H9 (cell line): ENCODE measurements at regions not wholly inside any gene's neighbourhood (a gene's known extent, or its start where the extent isn't known, plus 50 kb on each side); places are given as distances from the start of the nearest gene placed in this dataset.

Source experiments
- DNase-seq: peaks from one replicate; pipeline ENCODE4 v3.0.0-alpha.2; 2017
- H2AFZ ChIP-seq: one replicate; pipeline ENCODE4 v1.6.1; 2013; ENCODE audit warnings: mild to moderate bottlenecking, low read length, control low read depth, moderate library complexity
- H2AK5ac ChIP-seq: 2 replicates; pipeline ENCODE4 v1.6.1; 2013; ENCODE audit warnings: low read length, control low read depth, mixed read lengths; ENCODE audit not compliant: insufficient read length
- H2BK120ac ChIP-seq: one replicate; pipeline ENCODE4 v1.6.1; 2013; ENCODE audit warnings: low read depth, mild to moderate bottlenecking, low read length, control low read depth, inconsistent platforms; ENCODE audit not compliant: poor library complexity, severe bottlenecking
- H2BK12ac ChIP-seq: 2 replicates; pipeline ENCODE4 v1.6.1; 2013; ENCODE audit warnings: low read length, control low read depth, mixed read lengths, low read depth; ENCODE audit not compliant: insufficient read length
- H2BK15ac ChIP-seq: 2 replicates; pipeline ENCODE4 v1.6.1; 2013; ENCODE audit warnings: low read depth, low read length, control low read depth
- H2BK20ac ChIP-seq: one replicate; pipeline ENCODE4 v1.6.1; 2013; ENCODE audit warnings: low read depth, mild to moderate bottlenecking, low read length, control low read depth, inconsistent platforms; ENCODE audit not compliant: poor library complexity, severe bottlenecking
- H2BK5ac ChIP-seq: 2 replicates; pipeline ENCODE4 v1.6.1; 2013; ENCODE audit warnings: low read length, control low read depth, mixed read lengths; ENCODE audit not compliant: insufficient read length
- H3K14ac ChIP-seq: 2 replicates; pipeline ENCODE4 v1.6.1; 2013; ENCODE audit warnings: low read length, control low read depth; ENCODE audit not compliant: insufficient read depth
- H3K18ac ChIP-seq: 2 replicates; pipeline ENCODE4 v1.6.1; 2013; ENCODE audit warnings: low read depth, mild to moderate bottlenecking, mixed read lengths, low read length, control low read depth; ENCODE audit not compliant: insufficient read length
- H3K23ac ChIP-seq: 2 replicates; pipeline ENCODE4 v1.6.1; 2013; ENCODE audit warnings: low read length, control low read depth, mixed read lengths, low read depth; ENCODE audit not compliant: insufficient read length
- H3K23me2 ChIP-seq: 2 replicates; pipeline ENCODE4 v1.6.1; 2013; ENCODE audit warnings: low read depth, mild to moderate bottlenecking, mixed read lengths, low read length, control low read depth; ENCODE audit not compliant: insufficient read length, poor library complexity, severe bottlenecking
- H3K27ac ChIP-seq: 2 replicates; pipeline ENCODE4 v1.5.1; 2013; ENCODE audit warnings: low read length, control low read depth, mixed read lengths, low read depth; ENCODE audit not compliant: insufficient read length
- H3K27me3 ChIP-seq: 2 replicates; pipeline ENCODE4 v1.6.1; 2013; ENCODE audit warnings: low read length, control low read depth, inconsistent platforms; ENCODE audit not compliant: insufficient read depth
- H3K4ac ChIP-seq: 2 replicates; pipeline ENCODE4 v1.6.1; 2013; ENCODE audit warnings: low read depth, mild to moderate bottlenecking, control low read depth, inconsistent platforms, low read length, moderate library complexity
- H3K4me1 ChIP-seq: 2 replicates; pipeline ENCODE4 v1.6.1; 2013; ENCODE audit warnings: low read length, control low read depth, inconsistent platforms; ENCODE audit not compliant: insufficient read depth
- H3K4me2 ChIP-seq: 2 replicates; pipeline ENCODE4 v1.6.1; 2013; ENCODE audit warnings: low read length, control low read depth, mixed read lengths; ENCODE audit not compliant: insufficient read length, insufficient read depth
- H3K56ac ChIP-seq: 2 replicates; pipeline ENCODE4 v1.6.1; 2013; ENCODE audit warnings: low read depth, mild to moderate bottlenecking, mixed read lengths, low read length, control low read depth; ENCODE audit not compliant: insufficient read length
- H3K79me1 ChIP-seq: 2 replicates; pipeline ENCODE4 v1.6.1; 2013; ENCODE audit warnings: low read depth, mild to moderate bottlenecking, moderate library complexity, low read length, control low read depth, inconsistent platforms; ENCODE audit not compliant: insufficient read depth, poor library complexity, severe bottlenecking
- H3K79me2 ChIP-seq: 2 replicates; pipeline ENCODE4 v1.6.1; 2013; ENCODE audit warnings: low read length, control low read depth, inconsistent platforms; ENCODE audit not compliant: insufficient read depth
- H3K9ac ChIP-seq: 2 replicates; pipeline ENCODE4 v1.6.1; 2013; ENCODE audit warnings: low read length, control low read depth, mixed read lengths; ENCODE audit not compliant: insufficient read length; ENCODE audit errors: extremely low read depth
- H3K9me3 ChIP-seq: one replicate; pipeline ENCODE4 v1.6.1; 2013; ENCODE audit warnings: low read depth, low read length, inconsistent platforms; ENCODE audit not compliant: control insufficient read depth
- H3T11ph ChIP-seq: one replicate; pipeline ENCODE4 v1.6.1; 2013; ENCODE audit warnings: mild to moderate bottlenecking, low read length, control low read depth, inconsistent platforms
- H4K20me1 ChIP-seq: one replicate; pipeline ENCODE4 v1.6.1; 2013; ENCODE audit not compliant: control insufficient read depth, insufficient read length, insufficient read depth
- H4K5ac ChIP-seq: 2 replicates; pipeline ENCODE4 v1.6.1; 2013; ENCODE audit warnings: low read depth, mild to moderate bottlenecking, mixed read lengths, low read length, control low read depth; ENCODE audit not compliant: insufficient read length
- H4K8ac ChIP-seq: replicated peaks from 2 replicates; pipeline ENCODE4 v1.6.1; 2013; ENCODE audit warnings: low read length, control low read depth, mixed read lengths, low read depth; ENCODE audit not compliant: insufficient read length
- H4K91ac ChIP-seq: 2 replicates; pipeline ENCODE4 v1.6.1; 2013; ENCODE audit warnings: low read depth, mild to moderate bottlenecking, moderate library complexity, mixed read lengths, low read length, control low read depth; ENCODE audit not compliant: insufficient read length
- H3K27ac Mint-ChIP-seq, 3 experiments: 2 replicates in 2 of 3; 3 replicates in 1 of 3; pipeline ENCODE4 v1.8.0; 2020 to 2021; ENCODE audit warnings: mixed read lengths in 3 of 3, mild to moderate bottlenecking in 1 of 3, moderate library complexity in 1 of 3
- H3K27me3 Mint-ChIP-seq: 2 replicates; pipeline ENCODE4 v1.8.0; 2021; ENCODE audit warnings: low read depth, mild to moderate bottlenecking, moderate library complexity, mixed read lengths
- H3K36me3 Mint-ChIP-seq, 3 experiments: 2 replicates in 2 of 3; 3 replicates in 1 of 3; pipeline ENCODE4 v1.8.0; 2020 to 2021; ENCODE audit warnings: low read depth in 3 of 3, mixed read lengths in 3 of 3; ENCODE audit not compliant: insufficient read depth in 1 of 3
- H3K4me1 Mint-ChIP-seq, 2 experiments: 2 replicates each; pipeline ENCODE4 v1.8.0; 2020; ENCODE audit warnings: mixed read lengths in 2 of 2
- H3K4me3 Mint-ChIP-seq, 2 experiments: 2 replicates in 1 of 2; 3 replicates in 1 of 2; pipeline ENCODE4 v1.8.0; 2020 to 2021; ENCODE audit warnings: mild to moderate bottlenecking in 2 of 2, mixed read lengths in 2 of 2, moderate library complexity in 1 of 2
- H3K9me3 Mint-ChIP-seq, 2 experiments: 2 replicates in 1 of 2; 3 replicates in 1 of 2; pipeline ENCODE4 v1.8.0; 2020; ENCODE audit warnings: mild to moderate bottlenecking in 2 of 2, mixed read lengths in 2 of 2, moderate library complexity in 1 of 2
- CTCF ChIP-seq: fragments of 200-600 bp; sonication (generic); conservative IDR thresholded peaks from 3 replicates; pipeline ENCODE4 v1.8.0; 2021; ENCODE audit warnings: antibody characterized with exemption, mild to moderate bottlenecking
- WGBS: extraction: QIAGEN DNeasy Blood & Tissue Kit; methylation state at CpG from one replicate; pipeline ENCODE4 v1.1.7; 2013; ENCODE audit warnings: missing lambda C conversion rate, low lambda C conversion rate, mixed read lengths; ENCODE audit not compliant: insufficient read length; ENCODE audit errors: extremely low coverage; 5-methylcytosine and 5-hydroxymethylcytosine counted together

GRCh38 chr11:43130616-43131015 is 181.2 kb upstream of the API5 start:
- Histone ChIP-seq H2BK12ac (no peak overlapping the region), H2BK15ac (no peak overlapping the region), H3K4ac (no peak overlapping the region), H3K14ac (no peak overlapping the region), H3K4me2 (no peak overlapping the region), H4K8ac (no peak overlapping the region), H3K23me2 (no peaks in the 10 kb centered on the region), H4K20me1 (no peaks in the 10 kb centered on the region), H3K23ac (no peak overlapping the region), H3K79me1 (no peaks in the 10 kb centered on the region), H2BK20ac (no peak overlapping the region), H3K4me1 (no peaks in the 10 kb centered on the region), H2BK120ac (no peak overlapping the region), H3T11ph (no peak overlapping the region), H2AK5ac (no peak overlapping the region), H3K9me3 (no peaks in the 10 kb centered on the region), H3K79me2 (no peaks in the 10 kb centered on the region; the same call in 1 of the 2 replicates), H3K56ac (no peak overlapping the region), H3K27me3 (no peaks in the 10 kb centered on the region), H2BK5ac (no peak overlapping the region), H3K18ac (no peak overlapping the region), H4K91ac (no peak overlapping the region), H4K5ac (no peak overlapping the region), H3K27ac (no peak overlapping the region), H2AFZ (no peak overlapping the region), H3K9ac (no peak overlapping the region)
- Mint-ChIP-seq H3K4me3 (no peak overlapping the region), H3K27me3 (no peaks in the 10 kb centered on the region), H3K36me3 (peaks cover 0 to 3% (median 0%) of the 10 kb centered on the region in 3 experiments; a peak in 3 of 7 replicates), H3K4me1 (no peaks in the 10 kb centered on the region), H3K27ac (no peak overlapping the region), H3K9me3 (peaks cover 0 to 3% of the 10 kb centered on the region in 2 experiments; a peak in 1 of 5 replicates)
- DNase-seq = peak; percentile 34
- TF ChIP-seq CTCF = peak; percentile 46; the same call in 2 of the 3 replicates
- WGBS = no CpG with 5 or more reads among the region's 2 CpGs
